WI38 (cell line): ENCODE measurements at regions not wholly inside any gene's neighbourhood (a gene's known extent, or its start where the extent isn't known, plus 50 kb on each side); places are given as distances from the start of the nearest gene placed in this dataset.

ENCODE experiments used
- H3K4me3 ChIP-seq: 2 replicates; pipeline ENCODE4 v1.5.1; 2011; ENCODE audit warnings: low read depth, mild to moderate bottlenecking, control low read depth, low read length
- TF ChIP-seq, protein P1 (sequence below): IDR thresholded peaks from 2 replicates; pipeline ENCODE4 v1.5.1; 2012; ENCODE audit warnings: low read depth, mild to moderate bottlenecking, control low read depth, low read length

DNA sequence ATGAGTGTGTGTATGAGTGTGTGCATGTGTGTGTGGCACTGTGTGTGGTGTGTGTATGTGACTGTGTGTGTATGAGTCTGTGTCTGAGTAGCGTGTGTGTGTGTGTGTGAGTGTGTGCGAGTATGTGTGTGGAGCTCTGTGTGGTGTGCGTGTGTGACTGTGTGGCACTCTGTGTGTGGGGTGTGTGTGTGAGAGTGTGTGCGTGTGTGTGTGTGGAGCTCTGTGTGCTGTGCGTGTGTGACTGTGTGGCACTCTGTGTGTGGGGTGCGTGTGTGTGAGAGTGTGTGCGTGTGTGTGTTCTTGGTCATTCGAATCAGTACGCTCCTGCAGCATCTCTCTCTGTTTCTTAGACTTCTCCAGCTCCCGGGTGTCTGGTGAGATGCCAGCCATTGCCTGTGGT, 76.9 kb upstream of the TMEM132C start:
- TF ChIP-seq, protein P1, sequence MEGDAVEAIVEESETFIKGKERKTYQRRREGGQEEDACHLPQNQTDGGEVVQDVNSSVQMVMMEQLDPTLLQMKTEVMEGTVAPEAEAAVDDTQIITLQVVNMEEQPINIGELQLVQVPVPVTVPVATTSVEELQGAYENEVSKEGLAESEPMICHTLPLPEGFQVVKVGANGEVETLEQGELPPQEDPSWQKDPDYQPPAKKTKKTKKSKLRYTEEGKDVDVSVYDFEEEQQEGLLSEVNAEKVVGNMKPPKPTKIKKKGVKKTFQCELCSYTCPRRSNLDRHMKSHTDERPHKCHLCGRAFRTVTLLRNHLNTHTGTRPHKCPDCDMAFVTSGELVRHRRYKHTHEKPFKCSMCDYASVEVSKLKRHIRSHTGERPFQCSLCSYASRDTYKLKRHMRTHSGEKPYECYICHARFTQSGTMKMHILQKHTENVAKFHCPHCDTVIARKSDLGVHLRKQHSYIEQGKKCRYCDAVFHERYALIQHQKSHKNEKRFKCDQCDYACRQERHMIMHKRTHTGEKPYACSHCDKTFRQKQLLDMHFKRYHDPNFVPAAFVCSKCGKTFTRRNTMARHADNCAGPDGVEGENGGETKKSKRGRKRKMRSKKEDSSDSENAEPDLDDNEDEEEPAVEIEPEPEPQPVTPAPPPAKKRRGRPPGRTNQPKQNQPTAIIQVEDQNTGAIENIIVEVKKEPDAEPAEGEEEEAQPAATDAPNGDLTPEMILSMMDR, result no peak
- no peak overlapping the region for H3K4me3 ChIP-seq

DNA sequence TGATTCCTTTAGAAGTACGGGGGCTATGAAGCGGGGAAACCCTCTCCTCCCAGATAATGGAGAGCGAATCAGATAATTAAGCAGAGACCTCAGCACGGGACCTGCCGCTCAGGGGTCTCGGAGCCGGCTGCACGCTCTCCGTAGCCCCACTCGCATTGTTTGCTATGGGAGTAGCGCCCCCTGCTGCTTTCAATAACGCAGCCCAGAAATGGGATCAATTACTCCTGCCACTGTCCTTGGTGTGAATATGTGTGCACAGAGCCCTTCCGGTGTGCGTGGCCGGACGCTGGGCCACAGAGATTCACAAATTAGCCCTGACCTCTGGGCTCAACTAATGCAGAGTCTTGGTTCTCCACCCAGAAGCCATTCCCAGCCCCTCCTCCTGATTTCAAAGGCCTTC, 76.4 kb upstream of the TMEM132C start:
- no peak overlapping the region for H3K4me3 ChIP-seq
- TF ChIP-seq, protein P1, result no peak

DNA sequence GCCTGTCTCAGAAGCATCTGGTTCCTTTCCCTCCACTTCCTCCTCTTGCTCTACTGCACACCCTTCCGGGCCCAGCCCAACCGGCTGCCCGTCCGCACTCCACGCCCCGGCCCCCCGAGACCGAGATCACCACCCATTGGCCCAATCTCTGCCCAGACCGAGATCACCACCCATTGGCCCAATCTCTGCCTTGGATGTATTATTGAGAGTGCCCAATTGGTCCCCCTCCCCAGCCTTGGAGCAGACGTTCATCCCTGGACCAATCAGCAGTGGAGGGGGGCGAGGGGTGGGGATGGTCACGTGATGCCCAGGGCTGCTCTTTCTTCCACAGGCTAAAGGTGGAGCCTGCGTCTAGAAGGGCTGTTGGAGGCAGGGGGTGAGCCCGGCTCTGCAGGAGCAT, 75.6 kb upstream of the TMEM132C start:
- TF ChIP-seq, protein P1, result no peak
- H3K4me3 ChIP-seq, result no peak overlapping the region

DNA sequence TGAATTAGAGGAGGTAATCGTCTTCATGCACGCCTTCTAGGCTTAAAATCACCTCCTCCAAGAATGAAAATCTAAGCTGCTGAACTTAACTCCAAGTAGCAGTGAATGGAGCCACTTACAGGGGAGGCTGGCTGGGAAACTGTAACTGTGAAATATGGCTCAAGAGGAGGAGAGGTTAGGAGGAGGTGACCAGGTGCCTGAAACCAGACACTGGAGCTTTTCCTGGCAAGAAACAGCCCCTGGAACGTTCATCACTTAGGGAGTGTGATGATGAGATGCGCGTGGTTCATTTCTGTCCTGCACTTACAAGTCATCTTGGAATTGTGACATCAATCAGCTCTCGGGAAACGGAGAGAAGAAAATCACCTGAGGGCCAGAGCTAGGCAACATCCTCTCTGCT, 62.3 kb upstream of the TMEM132C start:
- TF ChIP-seq, protein P1, result no peak
- no peak overlapping the region for H3K4me3 ChIP-seq

DNA sequence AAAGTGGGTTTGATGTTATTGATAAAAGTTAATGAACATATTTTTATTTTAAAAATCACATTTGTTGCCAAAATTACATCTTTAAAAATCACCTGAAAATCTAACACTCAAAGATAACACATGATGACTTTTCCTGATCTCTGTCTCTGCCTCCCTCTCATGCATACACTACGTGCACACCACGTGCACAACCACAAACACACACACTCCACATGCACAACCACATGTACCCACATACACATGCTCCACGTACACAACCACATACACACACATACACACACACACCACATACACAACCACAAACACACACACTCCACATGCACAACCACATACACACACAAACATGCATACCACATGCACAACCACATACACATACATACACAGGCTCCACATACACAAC, 61.8 kb upstream of the TMEM132C start:
- TF ChIP-seq, protein P1, result no peak
- H3K4me3 ChIP-seq, result no peak overlapping the region

DNA sequence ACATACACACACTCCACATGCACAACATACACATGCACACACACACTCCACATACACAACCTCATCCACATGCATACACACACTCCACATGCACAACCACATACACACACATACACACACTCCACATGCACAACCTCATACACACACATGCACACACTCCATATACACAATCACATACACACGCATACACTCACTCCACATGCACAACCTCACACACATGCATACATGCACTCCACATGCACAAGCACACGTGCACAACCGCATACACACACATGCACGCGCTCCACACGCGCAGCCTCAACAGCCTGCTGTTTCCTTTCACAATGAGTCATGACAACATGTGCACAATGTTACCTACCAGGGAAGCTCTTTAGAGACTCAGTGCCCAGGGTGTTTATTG, 61.2 kb upstream of the TMEM132C start:
- TF ChIP-seq, protein P1, result no peak
- no peak overlapping the region for H3K4me3 ChIP-seq
